GM21360 (cell line): ENCODE measurements at regions not wholly inside any gene's neighbourhood (a gene's known extent, or its start where the extent isn't known, plus 50 kb on each side); places are given as distances from the start of the nearest gene placed in this dataset.
A peak's percentile ranks its signal among the peaks of the same experiment; 100 is the strongest.
"Not testable (repeated sequence)": the region's sequence is repeated elsewhere in the genome, so short reads cannot be mapped to it uniquely, and the experiment has no call there.

Source experiments
- ATAC-seq: cut with Tn5 transposase; IDR thresholded peaks from one replicate; pipeline ENCODE4 v1.9.1; 2021; ENCODE audit warnings: mild to moderate bottlenecking, moderate library complexity; ENCODE audit not compliant: unreplicated experiment

DNA sequence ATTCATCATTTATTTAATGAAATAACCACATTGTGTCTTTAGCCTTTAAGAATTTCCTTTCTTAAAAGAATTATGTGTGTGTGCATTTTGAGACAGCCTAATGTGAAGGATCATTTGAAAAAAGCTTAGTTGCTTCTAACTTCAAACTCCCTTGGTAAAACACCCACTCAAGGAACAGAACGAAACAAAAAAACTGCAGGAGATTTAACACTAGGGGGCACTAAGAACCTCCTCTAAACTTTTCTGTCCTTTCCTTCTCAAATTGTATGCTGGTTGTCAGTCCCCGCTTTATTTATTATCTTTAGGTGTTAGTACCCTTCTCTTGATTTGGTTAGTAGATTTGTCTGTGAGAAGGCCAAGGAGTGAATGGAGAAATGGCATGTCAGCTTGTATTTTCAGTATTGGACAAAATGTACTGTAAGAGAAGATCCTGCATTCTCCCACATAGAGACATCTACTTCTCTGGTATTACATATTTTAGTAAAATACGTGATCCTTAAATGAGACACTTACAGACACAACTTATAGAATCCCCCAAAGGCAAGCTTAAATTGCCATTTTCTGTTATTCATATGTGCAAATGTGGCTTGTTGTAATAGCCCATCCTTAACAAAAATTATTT, 229.7 kb downstream of the MRPS30 start:
- peak; percentile 87 for ATAC-seq

DNA sequence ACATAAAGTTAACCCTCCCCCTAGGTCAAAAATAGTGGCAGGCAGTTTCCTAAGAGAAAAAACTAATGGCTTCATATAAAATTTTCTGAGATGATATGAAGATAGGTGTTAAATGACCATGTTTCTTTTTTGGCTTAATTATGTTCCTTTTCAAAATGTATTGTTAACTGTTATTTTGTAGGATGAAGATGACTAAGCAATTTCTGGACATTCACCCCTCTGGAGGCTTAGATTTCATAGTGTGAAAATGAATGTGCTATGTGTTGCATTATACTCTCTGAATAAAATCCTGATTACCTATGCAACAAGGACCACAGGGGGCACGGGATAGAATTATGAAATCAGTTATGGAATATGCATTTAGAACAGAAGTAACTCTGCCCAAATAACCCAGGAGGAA, 233.5 kb downstream of the MRPS30 start:
- ATAC-seq, result no peak

DNA sequence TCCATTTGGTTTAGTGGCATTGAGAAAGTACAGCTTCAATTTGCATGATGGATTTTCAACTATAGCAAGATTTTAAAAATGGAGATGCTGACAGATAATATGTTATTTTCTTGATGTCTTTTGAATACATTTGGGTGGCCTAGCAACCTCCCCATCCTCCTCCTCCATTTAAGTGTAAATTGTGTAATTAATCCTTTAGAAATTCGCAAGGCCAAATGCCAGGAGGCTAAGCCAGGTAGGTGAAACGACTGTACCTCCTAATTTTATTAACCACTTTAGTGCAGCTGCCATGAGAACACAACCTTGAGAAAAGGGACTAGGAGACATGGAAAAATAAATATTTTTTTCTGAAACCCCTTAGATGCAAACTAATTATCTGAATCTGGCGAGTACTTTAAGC, 248.8 kb downstream of the MRPS30 start:
- ATAC-seq, result no peak

DNA sequence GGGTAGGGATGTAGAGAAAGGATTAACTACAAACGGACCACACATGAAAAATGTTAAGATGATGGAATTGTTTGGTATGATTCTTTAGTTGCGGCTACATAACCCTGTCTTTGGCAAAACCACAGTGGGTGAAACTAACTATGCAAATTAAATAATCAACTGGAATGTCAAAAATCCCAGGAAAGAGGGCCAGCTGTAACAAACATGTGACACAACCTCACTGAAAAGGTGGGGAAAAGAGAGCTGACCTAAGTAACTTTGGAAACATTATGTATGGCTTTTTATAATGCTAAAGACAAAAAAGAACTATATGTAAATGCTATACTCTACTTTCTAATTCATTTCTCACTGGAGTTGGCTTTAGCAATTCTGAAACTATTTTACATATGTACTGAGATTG, 252.0 kb downstream of the MRPS30 start:
- ATAC-seq, result no peak

DNA sequence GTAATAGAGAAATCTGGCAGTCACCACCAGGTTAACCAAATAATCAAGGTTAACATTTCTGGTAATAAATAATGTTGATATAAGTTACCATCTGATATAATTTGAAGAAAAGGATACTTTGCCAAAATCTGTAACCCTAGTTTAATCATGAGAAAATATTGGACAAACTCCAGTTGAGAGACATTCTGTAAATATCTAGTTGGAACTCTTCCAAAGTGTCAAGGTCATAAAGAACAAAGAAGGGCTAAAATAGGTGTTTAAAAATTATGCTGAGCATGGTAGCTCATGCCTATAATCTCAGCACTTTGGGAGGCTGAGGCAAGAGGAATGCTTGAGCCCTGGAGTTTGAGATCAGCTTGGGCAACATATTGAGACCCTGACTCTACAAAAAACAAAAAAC, 253.3 kb downstream of the MRPS30 start:
- no peak for ATAC-seq

DNA sequence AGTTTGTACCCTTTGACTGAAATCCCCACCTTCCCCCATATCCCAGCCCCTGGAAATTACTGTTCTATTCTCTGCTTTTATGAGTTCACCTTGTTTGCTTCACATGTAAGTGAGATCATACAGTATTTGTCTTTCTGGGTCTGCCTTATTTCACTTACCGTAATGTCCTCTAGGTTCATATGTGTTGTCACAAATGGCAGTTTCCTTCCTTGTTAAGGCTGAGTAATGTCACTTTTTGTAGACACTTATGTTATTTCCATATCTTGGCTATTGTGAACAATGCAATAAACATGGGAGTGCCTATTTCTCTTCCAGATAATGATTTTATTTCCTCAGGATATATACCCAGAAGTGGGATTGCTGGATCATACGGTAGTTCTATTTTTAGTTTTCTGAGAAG, 272.3 kb downstream of the MRPS30 start:
- no peak for ATAC-seq

DNA sequence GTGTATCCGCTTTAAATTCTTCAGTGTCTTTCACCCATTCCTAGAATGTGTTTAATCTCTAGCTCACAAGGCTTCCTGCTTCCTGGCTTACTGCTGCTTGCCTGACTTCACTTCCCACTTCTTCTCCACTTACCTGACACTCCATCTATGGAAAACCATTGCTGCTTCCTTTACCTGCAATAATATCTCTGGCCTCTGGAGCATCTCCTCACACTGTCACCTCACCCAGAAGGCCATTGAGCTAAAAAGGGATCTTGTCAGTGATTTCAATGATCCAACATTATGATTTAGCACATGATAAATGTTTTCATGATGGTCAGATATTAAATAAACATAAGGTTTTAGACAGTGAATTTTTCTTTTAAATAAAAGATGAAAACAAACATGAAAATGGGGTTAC, 281.1 kb downstream of the MRPS30 start:
- no peak for ATAC-seq

DNA sequence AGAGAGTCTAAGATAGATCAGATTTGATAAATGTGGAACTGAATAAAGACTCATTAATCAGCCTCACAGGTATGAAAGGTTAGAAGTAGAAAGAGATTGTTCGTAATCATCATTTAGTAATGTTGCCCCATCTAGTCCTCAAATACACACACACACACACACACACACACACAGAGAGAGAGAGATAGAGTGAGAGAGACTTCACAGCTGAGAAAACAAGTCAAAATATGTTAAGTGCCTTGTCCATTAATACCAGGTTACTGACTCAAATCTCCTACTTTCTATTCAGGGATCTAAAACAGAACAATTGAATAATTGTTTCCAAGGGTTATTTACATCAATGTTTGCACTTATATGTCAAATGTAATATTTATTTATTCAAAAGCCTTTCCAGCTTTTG, 284.6 kb downstream of the MRPS30 start:
- no peak for ATAC-seq

DNA sequence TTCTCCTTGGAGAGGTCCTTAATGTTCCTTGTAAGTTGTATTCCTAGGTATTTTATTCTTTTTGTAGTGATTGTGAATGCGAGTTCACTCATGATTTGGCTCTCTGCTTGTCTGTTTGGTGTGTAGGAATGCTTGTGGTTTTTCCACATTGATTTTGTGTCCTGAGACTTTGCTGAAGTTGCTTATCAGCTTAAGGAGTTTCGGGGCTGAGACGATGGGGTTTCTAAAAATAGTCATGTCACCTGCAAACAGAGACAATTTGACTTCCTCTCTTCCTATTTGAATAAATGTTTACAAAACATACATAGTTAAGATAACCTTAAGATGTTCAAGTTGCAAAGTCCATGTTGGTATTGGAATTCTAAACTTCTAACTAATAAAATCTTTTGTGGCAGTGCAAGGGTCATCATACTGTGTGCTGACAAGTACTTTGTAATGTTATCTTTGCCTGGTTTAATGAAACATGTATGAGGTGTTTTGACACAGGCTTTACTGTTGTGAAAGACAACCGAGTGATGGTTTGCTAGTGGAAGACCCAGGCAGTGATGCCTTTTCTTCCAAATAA, 286.2 kb downstream of the MRPS30 start:
- ATAC-seq, result no peak

DNA sequence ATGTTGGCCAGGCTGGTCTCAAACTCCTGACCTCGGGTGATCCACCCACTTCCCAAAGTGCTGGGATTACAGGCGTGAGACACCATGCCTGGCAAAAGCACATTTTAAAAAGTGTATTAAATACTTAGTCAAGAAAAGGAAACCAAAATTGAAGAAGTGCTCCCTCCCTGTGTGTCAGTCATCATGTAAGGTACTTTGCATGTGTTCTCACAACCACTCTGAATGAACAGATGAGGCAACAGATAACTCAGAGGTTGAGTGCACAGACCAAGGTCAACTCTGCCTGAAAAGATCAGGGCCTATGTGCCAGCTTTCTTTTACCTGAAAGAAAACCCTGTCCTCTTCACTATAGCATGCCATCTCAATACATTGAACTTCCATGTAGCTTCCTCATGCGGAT, 289.7 kb downstream of the MRPS30 start:
- peak; percentile 76 for ATAC-seq

DNA sequence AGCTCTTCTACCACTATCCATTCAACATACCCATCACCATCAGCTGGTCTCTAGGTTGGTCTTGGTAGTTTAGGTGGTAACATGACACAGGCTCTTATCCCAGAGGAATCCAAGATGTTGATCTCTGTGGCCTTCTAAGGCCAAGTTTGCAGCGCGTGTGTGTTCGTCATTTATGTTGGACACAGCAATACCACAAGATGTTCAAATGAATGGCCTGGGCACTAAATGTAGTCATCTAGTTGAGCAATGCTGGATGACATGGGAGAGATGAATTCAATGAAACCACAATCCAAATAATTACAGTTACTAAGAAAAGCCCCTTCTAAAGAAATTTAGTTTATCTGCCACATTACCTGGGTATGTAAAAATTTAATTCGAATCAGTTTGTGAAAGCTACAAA, 292.4 kb downstream of the MRPS30 start:
- no peak for ATAC-seq

DNA sequence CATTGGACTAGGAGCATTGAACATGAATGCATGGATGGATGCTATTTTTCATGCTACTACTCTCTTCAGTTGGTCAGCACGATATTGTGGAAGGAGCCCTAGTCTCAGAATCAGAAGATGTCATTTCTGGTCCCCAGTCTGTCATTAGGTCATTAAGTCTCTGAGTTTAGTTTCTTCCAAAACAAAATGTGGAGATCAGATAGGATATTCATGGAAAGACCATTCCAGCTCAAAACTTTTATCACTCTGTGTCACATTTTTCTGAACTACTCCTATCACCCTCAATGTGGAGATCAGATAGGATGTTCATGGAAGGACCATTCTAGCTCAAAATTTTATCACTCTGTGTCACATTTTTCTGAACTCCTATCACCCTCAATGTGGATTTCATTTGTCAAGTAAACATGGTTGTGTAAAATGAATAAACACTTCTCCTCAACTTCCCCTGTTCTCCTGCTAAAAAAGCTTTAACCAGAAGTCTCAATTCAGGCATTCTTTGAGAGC, 296.8 kb downstream of the MRPS30 start:
- no peak for ATAC-seq

DNA sequence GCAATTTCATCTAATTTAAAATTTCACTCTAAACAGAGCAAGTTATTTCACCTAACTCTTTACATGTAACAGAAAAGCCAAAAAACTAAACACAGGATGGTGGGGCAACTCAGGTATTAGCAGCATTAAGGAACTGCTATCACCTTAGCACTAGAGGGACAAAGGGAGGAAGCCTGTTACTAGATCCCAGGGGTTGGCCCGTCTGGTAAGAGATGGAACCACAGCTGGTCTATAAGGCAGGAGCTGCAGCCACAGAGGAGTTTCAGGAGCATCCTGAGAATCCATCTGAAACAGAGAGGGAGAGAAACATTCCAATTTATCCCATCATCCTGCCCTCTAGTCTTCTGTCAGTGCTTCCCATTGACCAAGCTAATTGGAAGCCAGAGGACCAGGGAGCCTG, 300.3 kb downstream of the MRPS30 start:
- ATAC-seq, result no peak

DNA sequence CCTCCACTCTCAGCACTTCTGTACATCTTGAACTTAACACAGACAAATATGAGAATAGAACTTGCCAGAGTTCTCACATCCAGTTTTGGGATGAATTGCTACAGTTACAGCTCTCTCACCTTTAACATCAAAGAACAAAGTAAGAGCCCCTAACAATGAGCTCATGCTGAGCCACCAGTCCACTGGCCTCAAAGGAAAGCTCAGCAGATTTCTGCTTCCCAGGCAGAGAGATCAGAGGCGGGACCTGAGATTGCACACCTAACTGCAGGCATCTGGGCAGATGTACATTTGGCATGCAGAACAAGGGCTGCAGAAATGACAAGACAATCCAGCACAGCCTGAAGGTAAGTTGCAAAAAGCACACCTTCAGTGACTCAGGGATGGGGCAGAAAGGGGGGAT, 300.9 kb downstream of the MRPS30 start:
- no peak for ATAC-seq

DNA sequence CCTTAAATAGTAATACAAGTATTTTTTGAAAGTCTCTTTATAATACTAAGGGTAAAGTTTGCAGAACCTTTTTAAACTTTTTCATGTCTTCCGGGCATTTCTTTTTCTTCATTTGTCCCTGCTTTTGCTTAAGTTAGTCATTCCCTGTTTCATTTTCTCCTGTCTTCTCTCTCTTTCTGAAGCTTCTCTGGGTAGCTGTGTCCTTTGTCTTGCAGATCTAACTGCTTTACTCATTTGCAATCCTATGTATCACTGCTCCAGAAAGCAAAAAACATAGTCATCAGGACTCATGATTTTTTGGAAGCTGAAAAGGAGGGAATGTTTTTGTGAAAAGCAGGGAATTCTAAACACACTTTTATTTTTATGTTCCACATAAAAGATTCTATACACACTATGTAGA, 301.7 kb downstream of the MRPS30 start:
- no peak for ATAC-seq

DNA sequence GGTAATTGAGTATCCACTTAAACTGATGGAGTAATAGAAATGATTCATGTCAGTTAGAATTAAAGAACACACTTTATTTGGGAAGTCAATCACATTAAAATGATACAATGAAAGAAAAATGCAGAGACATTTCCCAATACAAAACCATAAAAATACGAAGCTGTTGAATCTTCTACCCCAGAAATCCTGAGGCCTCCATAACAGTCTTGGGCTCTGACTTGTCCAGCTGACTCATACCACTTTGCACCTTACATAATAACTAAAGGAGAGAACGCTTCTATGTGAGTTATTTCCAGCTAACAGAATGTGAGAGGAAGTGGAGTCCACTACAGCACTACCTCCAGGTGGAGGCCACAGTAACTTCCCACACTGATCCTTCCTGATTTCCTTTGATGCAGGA, 305.0 kb downstream of the MRPS30 start:
- ATAC-seq, result no peak

DNA sequence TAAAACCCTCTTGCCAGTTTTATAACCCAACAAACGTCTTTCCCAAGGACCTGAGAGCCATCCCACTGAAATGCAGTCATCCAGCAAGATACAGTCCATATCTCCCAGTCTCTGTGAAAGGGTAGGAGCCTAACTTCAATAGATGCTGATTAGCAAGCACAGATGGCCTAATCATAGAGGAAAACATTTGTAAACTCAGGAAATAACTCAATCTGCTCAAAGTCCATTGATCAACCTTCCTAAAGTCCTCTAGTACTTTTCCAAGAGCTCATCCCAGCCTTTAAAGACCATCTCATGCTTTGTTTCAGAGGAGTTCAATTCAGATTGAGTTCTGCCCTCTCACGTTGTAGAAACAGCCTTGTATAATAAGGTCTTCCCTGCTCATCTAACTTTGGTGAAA, 324.2 kb downstream of the MRPS30 start:
- ATAC-seq, result no peak

DNA sequence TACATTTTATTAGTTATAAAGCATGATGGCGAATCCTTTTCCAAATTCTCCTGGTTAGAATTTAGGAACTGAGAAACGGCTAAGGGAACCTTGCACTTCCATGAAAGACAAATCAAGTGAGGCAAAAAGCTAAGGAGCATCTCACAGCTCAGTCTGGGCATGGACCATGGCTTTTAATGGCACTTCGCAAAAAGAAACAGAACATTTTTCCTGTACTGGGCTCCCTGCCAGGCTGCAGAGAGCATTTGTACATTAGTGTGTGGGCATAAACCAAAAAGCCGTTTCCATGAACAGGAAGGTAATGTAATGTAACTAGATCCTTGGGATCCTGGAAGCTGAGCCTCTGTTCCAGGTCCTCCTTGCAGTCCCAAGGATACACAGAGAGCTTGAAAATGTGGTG, 354.2 kb downstream of the MRPS30 start:
- ATAC-seq, result no peak

DNA sequence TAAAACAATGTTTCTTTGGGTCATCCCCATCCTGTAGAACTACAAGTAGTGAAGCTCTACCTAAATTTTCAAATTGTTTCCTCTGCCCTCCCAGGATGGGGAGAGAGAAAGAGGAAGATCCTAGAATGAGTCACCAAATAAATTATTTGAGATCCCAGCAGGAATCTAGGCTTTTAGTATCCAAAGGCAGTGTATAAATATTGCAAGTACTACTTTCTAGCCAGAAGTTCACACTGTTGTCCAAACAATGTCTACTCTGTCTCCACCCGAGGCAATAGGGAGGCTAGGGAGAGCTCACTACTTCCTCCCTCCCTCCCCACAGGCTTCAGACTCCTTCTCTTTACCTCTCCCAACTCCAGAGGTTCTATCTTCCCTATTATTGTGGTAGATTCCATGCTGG, 362.8 kb downstream of the MRPS30 start:
- ATAC-seq, result no peak

DNA sequence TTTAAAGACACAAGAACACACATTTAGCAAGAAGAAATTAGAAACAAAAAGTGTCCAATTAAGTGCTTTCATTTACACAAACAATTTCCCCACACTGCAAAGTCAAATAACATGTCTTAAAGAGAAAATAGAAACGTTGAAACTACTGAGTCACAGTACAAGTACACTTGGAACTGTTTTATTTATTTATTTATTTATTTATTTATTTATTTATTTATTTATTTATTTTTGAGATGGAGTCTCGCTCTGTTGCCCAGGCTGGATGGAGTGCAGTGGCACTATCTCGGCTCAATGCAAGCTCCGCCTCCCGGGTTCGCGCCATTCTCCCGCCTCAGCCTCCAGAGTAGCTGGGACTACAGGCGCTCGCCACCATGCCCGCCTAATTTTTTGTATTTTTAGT, 363.9 kb downstream of the MRPS30 start:
- not testable (repeated sequence) for ATAC-seq

DNA sequence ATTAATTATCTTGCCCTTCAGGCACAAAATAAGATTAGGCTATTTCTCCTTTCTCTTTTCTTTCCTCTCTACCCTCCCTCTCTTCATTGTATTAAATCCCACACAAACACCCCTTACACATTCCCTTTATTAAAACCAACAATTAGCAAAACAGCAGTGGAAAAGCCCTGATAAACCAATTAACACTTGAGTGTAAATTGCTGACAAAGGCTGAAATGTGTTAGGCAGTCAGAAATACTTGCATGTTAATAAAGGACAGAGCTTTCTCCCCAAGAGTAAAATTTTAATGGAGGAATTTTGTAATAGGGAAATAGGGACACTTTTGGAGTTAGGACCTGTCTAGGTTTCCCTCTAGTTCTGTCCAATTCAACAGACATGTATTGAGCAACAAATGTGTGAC, 370.9 kb downstream of the MRPS30 start:
- no peak for ATAC-seq

DNA sequence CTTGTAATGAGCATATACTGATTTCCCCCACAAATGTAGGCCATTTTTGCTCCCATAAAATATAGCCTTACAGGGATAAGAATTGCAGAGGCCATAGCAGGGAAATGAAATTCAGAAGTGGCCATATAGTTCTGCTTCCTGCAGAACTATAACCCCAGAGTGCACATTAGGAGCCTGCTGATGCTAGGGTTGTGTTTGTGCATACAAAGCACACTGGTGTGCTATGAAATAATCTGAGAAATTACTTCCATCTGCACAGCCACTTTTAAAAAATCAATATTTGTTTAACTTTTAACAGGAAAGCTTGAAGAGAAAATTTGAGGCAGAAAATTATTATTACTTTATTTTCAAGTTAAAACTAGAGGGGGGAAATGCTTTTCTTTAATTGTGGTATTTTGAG, 380.3 kb downstream of the MRPS30 start:
- ATAC-seq, result no peak

DNA sequence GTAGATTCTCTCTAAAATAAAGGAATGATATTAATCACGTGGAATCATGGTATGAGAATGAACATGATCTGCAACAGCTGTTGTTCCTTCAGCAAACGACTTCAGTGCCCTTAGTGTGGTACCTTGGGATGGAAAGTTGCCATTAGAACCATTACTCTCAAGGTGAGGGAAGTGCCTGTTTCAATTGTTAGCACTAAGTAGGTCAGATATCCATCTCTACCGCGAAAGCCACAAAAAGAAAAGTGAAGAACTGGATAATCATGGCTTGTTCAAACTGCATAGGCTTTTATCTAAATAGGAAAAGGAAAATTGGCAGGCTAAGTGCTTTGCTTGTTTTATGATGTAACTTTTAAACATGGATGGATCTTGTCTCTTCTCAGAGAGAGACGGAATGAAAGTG, 380.7 kb downstream of the MRPS30 start:
- no peak for ATAC-seq
